Left ventricle myocardium inferior (tissue), 1 donor: ENCODE measurements at regions not wholly inside any gene's neighbourhood (a gene's known extent, or its start where the extent isn't known, plus 50 kb on each side); places are given as distances from the start of the nearest gene placed in this dataset.
"Not testable (repeated sequence)": the region's sequence is repeated elsewhere in the genome, so short reads cannot be mapped to it uniquely, and the experiment has no call there.

Source experiments
- DNase-seq: peaks from one replicate; pipeline ENCODE4 v3.0.0-alpha.2; 2020
- H3K27ac ChIP-seq: fragments of 200-600 bp; replicated peaks from 2 replicates; pipeline ENCODE4 v1.8.0; 2021
- H3K27me3 ChIP-seq: fragments of 200-600 bp; 2 replicates; pipeline ENCODE4 v1.8.0; 2021; ENCODE audit warnings: low read depth
- H3K36me3 ChIP-seq: fragments of 200-600 bp; 2 replicates; pipeline ENCODE4 v1.8.0; 2021
- H3K4me1 ChIP-seq: fragments of 200-600 bp; 2 replicates; pipeline ENCODE4 v1.8.0; 2021
- H3K4me3 ChIP-seq: fragments of 200-600 bp; 2 replicates; pipeline ENCODE4 v1.8.0; 2021; ENCODE audit warnings: mild to moderate bottlenecking, moderate library complexity
- H3K9me3 ChIP-seq: fragments of 200-600 bp; replicated peaks from 2 replicates; pipeline ENCODE4 v1.8.0; 2021
- intact Hi-C: fragments of 100-400 bp; cut with micrococcal nuclease; formaldehyde crosslinking; loops from one replicate; pipeline ENCODE4 v1.11.0; 2022
- TF ChIP-seq, protein P1 (sequence below): fragments of 200-600 bp; IDR thresholded peaks from 2 replicates; pipeline ENCODE4 v1.8.0; 2021; ENCODE audit warnings: antibody characterized with exemption, mild to moderate bottlenecking, borderline replicate concordance
- donor health status: DM: no; HTN: yes; CAD: no; lungs with severe emphysema.

DNA sequence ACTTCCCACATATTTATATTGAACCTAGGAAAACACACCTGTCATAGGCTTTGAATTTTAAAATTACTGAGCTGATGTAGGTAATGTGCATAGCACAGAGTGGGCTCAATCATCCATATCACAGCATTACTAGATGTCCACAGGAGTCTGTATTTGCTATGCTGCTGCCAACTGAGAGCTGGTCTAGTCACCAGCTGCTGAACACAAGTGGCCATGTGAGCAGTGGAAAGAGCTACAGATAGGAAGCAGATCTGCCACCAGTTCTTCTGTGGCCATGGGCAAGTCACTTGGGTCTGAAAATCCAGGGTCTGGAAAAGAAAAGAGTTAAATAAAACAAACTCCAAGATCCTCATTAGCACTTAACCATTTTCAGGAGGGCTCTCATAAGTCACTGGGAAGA lies 91.8 kb downstream of the APIP start:
- Histone ChIP-seq H3K27me3 (no peaks in the 10 kb centered on the region), H3K4me1 (peaks cover 8% of the 10 kb centered on the region), H3K27ac (no peak overlapping the region), H3K9me3 (no peaks in the 10 kb centered on the region), H3K4me3 (no peak overlapping the region), H3K36me3 (no peaks in the 10 kb centered on the region)
- TF ChIP-seq, protein P1, sequence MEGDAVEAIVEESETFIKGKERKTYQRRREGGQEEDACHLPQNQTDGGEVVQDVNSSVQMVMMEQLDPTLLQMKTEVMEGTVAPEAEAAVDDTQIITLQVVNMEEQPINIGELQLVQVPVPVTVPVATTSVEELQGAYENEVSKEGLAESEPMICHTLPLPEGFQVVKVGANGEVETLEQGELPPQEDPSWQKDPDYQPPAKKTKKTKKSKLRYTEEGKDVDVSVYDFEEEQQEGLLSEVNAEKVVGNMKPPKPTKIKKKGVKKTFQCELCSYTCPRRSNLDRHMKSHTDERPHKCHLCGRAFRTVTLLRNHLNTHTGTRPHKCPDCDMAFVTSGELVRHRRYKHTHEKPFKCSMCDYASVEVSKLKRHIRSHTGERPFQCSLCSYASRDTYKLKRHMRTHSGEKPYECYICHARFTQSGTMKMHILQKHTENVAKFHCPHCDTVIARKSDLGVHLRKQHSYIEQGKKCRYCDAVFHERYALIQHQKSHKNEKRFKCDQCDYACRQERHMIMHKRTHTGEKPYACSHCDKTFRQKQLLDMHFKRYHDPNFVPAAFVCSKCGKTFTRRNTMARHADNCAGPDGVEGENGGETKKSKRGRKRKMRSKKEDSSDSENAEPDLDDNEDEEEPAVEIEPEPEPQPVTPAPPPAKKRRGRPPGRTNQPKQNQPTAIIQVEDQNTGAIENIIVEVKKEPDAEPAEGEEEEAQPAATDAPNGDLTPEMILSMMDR: no peak
- intact Hi-C loops: no loop called here
- DNase-seq: no peak

DNA sequence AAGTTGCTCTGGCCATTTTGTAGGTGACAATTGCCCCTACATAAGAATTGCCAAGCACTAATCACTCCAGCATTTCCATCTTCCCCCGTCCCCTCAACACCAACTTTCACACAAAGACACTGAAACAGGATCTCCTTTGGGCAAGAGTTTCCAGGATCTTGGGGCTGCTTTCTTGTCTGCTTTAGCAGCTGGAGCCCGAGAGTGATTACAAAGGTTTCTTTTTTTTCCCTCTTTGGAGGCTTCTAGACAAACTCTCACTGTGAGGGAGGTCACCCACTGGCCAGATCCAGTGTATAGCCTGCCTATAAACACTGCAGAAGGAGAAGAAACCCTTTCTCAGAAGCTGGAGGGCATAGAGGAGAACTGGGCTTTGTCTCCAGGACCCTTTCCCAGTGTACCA lies 92.5 kb downstream of the APIP start:
- Histone ChIP-seq H3K4me3 (no peak overlapping the region), H3K27ac (no peak overlapping the region)

DNA sequence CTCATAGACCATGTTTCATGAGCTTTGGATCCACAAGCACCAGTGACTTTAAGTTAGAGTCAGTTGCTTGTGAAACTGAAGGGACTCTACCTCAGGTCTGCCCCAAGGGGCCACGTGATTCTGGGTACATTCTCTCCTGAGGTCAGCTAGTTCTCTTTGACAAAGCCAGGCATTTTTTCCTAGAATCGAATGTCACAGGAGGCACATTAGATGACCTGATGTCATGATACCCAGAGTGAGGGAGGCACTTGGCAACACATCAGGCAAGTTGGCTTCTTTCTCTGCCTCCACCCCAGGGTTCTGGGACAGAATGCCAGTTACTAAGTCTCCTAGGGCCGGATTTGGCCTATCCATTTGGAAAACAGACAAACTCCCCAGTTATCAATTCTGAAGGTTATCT lies 93.0 kb downstream of the APIP start:
- Histone ChIP-seq H3K4me1 (peaks cover 8% of the 10 kb centered on the region), H3K9me3 (no peaks in the 10 kb centered on the region), H3K4me3 (no peak overlapping the region), H3K36me3 (no peaks in the 10 kb centered on the region), H3K27ac (no peak overlapping the region), H3K27me3 (no peaks in the 10 kb centered on the region)
- intact Hi-C loops: no loop called here
- TF ChIP-seq, protein P1: no peak
- no peak for DNase-seq

More for the DNA sequence above, 92.5 kb downstream of the APIP start:
- peaks cover 8% of the 10 kb centered on the region for H3K4me1 ChIP-seq
- H3K27me3 ChIP-seq: no peaks in the 10 kb centered on the region
- DNase-seq: no peak
- TF ChIP-seq, protein P1: no peak
- intact Hi-C loops: no loop called here
- no peaks in the 10 kb centered on the region for H3K9me3 ChIP-seq
- no peaks in the 10 kb centered on the region for H3K36me3 ChIP-seq

DNA sequence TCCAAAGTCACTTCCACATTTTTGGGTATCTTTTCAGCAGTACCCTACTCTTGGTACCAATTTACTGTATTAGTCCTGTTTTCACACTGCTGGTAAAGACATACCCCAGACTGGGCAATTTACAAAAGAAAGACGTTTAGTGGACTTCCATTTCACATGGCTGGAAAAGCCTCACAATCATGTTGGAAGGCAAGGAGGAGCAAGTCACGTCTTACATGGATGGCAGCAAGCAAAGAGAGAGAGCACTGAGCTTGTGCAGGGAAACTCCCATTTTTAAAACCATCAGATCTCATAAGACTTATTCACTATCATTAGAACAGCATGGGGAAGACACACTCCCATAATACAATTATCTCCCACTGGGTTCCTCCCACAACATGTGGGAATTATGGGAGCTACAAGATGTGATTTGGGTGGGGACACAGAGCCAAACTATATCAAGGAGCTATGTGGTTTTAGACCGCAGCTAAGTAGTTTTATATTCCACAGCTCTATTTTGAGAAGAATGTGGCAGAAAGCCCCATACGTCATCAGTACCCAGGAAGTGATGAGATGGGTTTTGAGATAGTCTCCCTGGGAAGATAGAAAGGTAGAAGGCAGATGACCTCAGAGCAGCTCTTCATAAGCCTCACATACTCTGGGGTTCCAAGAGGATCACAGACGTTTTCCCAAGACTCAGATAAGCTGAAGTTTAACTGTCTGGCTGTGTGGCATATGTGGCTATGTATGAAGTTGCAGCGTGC lies 96.3 kb downstream of the APIP start:
- Histone ChIP-seq H3K4me3 (no peak overlapping the region), H3K36me3 (no peaks in the 10 kb centered on the region), H3K27me3 (no peaks in the 10 kb centered on the region), H3K27ac (no peak overlapping the region), H3K4me1 (peaks cover 8% of the 10 kb centered on the region), H3K9me3 (no peaks in the 10 kb centered on the region)
- intact Hi-C loops: no loop called here
- TF ChIP-seq, protein P1: no peak
- DNase-seq: no peak

DNA sequence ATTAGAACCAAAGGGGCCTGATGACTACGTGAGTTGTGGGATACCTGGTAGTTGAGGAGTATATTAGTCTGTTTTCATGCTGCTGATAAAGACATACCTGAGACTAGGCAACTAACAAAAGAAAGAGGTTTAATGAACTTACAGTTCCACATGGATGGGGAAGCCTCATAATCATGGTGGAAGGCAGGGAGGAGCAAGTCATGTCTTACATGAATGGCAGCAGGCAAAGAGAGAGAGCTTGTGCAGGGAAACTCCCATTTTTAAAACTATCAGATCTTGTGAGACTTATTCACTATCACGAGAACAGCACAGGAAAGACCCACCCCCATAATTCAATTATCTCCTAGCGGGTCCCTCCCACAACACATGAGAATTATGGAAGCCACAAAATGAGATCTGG lies 98.4 kb downstream of the APIP start:
- H3K4me3 ChIP-seq, H3K36me3 ChIP-seq, intact Hi-C loops, H3K27me3 ChIP-seq, H3K4me1 ChIP-seq, DNase-seq, H3K9me3 ChIP-seq, H3K27ac ChIP-seq: not testable (repeated sequence)

DNA sequence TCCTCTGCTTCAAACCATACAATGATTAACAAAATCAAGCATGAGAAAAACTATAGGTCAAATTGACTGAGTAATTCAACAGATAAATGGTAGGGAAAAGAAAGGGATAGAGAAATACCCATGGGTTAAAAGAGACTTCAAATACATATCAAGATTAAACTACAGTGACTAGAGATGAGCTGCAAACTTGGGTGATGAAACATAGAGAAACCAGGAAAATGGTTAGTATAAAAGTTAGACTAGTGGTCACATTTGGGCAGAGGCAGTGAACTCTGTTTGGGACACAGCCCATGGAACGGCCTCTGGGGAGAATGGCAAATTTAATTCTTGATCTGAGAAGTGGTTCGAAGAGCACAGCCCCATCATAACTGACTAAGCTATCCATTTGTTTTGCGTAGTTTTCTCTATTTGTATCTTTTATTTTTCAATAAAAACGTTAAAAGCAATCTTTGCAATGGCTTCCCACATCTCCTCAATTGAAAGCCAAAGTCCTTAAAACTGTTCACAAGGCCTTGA lies 99.4 kb downstream of the APIP start:
- H3K27ac ChIP-seq: no peak overlapping the region
- H3K27me3 ChIP-seq: no peaks in the 10 kb centered on the region
- H3K4me3 ChIP-seq: no peak overlapping the region
- intact Hi-C loops: no loop called here
- DNase-seq: no peak
- no peaks in the 10 kb centered on the region for H3K4me1 ChIP-seq
- peaks cover 20% of the 10 kb centered on the region for H3K9me3 ChIP-seq
- TF ChIP-seq, protein P1: no peak
- no peaks in the 10 kb centered on the region for H3K36me3 ChIP-seq
